ENCODE measurements at regions not wholly inside any gene's neighbourhood (a gene's known extent, or its start where the extent isn't known, plus 50 kb on each side); places are given as distances from the start of the nearest gene placed in this dataset.

DNA sequence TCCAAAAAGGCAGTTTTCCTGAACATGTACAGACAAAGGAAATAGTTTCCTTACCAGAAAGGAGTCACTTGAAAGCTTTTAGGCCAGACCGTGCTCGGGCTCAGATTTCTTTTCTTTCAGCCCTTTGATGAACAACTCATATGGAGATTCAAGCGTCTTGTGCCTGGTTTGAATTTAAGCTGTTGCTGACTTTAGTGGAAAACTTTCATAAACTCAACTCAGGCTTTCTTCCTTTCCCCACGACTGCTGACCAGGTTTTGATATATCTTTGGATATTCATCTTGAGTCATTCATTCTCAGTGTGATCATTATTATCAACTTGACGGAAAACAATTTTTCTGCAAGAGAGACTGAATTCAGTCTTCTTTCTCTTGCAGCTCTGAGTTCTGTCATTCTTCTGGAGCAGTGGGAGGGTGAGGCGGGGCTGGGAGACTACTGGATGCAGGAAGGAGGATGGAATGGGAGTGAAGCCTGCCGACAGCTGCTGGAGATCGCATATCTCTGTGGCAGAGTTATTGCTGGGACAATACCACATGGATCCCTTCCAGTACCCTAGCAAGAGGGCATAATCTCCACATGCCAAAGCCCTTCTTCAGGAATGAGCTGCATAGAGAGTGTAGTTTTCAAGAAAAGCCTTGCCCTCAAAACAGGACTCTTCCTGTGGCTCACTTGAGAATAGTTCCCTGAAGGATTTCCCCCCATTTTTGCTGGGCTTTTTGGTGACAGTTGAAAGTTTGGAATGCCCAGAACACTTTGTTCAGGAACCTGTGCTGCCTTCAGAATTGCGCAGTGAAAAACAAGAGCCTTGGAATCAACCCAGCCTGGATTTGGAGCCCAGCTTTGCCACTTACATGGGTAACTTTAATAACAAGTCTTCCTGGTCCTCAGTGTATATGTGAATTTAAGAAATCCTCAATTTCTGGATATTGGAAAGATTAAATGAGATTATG lies 364.4 kb downstream of the ZNF521 start:
- H3K36me3 Mint-ChIP-seq (ENCODE audit: low read depth) = no peaks in the 10 kb centered on the region
- no peaks in the 10 kb centered on the region for H3K9me3 Mint-ChIP-seq
- H3K27ac Mint-ChIP-seq = no peak overlapping the region
- no peaks in the 10 kb centered on the region for H3K27me3 Mint-ChIP-seq
- H3K4me3 Mint-ChIP-seq = no peak overlapping the region
- H3K4me1 Mint-ChIP-seq (ENCODE audit: low read depth) = peaks cover 5% of the 10 kb centered on the region
- intact Hi-C loops (cut with micrococcal nuclease) = no loop called here

DNA sequence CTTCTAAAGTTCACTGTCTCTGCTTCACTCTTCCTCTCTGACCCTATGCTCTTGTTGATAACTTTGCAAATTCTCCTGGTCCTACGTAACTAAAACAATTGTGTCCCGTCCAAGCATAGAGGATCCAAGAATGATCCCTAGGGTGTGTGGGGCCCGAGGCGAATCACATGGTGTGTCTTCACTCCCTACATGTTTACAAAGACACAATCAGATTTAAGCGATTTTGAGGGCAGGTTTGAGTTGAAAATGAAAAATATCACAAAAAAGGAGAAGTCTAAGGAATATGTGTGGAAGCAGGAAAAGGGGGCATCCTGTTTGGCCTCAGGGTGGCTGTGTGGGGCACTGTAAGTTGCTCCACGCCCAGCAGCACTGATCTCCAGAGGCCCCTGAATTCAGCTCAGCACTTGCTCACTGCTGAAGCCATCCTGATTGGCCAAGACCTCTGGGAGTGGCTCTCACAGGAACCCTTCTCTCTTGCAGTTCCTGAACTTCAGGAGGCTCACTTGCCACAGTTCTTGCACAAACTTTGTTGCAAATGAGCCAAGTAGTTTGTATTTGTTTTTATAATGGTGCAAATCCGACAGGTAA lies 363.6 kb downstream of the ZNF521 start:
- no peak overlapping the region for H3K27ac Mint-ChIP-seq
- H3K4me3 Mint-ChIP-seq = no peak overlapping the region
- peaks cover 5% of the 10 kb centered on the region for H3K4me1 Mint-ChIP-seq (ENCODE audit: low read depth)
- no peaks in the 10 kb centered on the region for H3K9me3 Mint-ChIP-seq
- no peaks in the 10 kb centered on the region for H3K36me3 Mint-ChIP-seq (ENCODE audit: low read depth)
- intact Hi-C loops (cut with micrococcal nuclease) = no loop called here
- H3K27me3 Mint-ChIP-seq = no peaks in the 10 kb centered on the region

DNA sequence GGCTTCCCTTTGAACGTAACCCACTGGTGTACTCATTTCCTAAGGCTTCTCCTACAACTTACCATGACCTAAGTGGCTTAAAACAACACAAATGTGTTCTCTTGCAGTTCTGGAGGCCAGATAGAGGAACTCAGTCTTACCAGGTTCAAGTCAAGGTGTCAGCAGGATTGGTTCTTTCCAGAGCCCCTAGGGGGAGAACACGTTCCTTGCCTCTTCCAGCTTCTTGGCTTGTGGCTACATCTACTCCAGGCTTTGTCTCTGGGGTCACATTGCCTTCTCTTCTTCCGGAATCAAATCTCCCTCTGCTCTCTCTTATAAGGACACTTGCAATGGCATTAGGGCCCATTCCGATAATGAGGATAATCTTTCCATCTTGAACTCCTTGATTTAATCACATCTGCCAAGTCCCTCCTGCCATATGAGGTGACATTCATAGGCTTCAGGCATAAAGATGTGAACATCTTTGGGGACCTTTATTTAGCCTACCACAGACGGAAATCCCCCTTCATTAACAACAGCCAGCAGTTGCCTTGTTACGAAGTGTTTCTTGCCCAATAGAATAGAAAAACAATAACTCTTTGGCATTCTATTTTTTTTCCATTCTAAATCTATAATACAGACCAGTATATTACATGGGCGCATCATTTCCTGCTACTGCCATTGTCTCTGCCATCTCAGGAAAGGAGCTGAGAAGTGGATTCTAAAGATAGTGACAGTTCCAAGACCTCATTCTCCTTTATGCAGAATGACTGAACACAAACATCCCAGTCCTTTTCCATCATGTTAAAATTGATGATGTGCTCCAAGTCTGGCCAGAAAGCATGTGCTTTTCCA lies 362.0 kb downstream of the ZNF521 start:
- H3K4me1 Mint-ChIP-seq (ENCODE audit: low read depth) = peaks cover 5% of the 10 kb centered on the region
- H3K9me3 Mint-ChIP-seq = no peaks in the 10 kb centered on the region
- intact Hi-C loops (cut with micrococcal nuclease) = no loop called here
- no peak overlapping the region for H3K27ac Mint-ChIP-seq
- no peak overlapping the region for H3K4me3 Mint-ChIP-seq
- H3K27me3 Mint-ChIP-seq = no peaks in the 10 kb centered on the region
- no peaks in the 10 kb centered on the region for H3K36me3 Mint-ChIP-seq (ENCODE audit: low read depth)

DNA sequence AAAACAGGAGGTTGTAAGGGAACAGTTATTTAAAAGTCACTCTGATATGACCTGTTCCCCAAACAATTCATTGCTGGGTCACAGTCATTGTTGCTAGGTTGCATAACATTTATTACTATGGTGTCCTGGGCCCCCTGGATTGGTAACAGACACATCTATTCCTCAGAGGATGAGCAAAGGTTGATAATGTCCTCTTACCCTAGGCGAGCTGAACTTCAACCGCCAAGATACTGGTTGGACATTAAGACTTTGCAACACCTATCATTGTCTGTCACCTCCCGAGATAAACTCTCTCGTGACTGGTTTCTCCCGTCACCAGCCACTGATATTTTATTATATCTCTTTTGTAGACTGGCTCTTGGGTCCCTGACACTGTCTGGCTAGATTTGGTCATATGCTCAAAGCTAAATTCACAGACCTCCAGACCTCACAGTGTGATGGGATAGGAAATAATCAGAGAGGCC lies 361.3 kb downstream of the ZNF521 start:
- intact Hi-C loops (cut with micrococcal nuclease) = no loop called here
- H3K27ac Mint-ChIP-seq = no peak overlapping the region

DNA sequence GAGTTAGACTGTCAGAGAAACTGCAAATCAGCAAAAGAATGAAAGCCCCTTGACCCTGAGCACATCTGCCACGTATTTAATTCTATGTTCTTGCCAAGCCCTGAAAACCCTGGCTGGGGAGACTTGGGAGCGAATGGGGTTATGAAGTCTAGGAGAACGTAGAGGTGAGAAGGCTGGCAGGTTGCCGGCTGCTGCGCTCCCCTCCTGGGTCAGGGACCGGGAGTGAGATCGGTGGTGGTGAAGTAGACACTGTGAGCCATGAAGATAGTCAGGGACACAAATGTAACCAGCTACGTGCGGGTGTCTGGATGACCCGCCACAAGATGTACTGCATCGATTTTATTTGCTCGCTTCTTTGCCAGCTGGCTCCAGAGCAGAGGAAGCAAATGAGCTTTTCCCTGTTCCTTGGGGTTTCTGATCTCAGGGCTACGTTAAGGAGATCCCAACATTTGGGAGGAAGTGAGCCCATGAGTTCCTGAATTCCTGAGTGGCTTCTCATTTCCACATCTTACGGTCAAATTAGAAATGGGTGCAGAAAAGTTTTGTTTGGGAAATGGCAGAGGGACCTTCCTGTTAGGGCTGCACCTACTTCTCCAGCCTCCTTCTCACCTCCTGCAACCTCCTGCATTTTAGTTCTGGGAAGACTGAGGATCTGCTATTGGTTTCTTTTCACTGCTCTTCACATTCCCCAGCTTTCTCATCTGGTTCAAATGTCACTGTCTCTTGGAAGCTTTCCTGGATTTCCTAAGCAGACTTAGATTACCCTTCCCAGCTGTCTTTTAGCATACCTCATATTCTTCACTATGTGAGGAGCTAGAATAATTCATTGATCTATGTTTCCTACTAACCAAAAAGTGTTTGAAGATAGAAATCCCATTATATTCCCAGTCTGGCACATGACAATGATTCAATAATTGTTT lies 360.6 kb downstream of the ZNF521 start:
- intact Hi-C loops (cut with micrococcal nuclease) = no loop called here
- H3K4me1 Mint-ChIP-seq (ENCODE audit: low read depth) = peaks cover 5% of the 10 kb centered on the region
- H3K27me3 Mint-ChIP-seq = no peaks in the 10 kb centered on the region
- H3K4me3 Mint-ChIP-seq = no peak overlapping the region
- H3K36me3 Mint-ChIP-seq (ENCODE audit: low read depth) = no peaks in the 10 kb centered on the region
- no peaks in the 10 kb centered on the region for H3K9me3 Mint-ChIP-seq
- H3K27ac Mint-ChIP-seq = no peak overlapping the region

More for the DNA sequence above, 361.3 kb downstream of the ZNF521 start:
- Mint-ChIP-seq H3K4me1 (ENCODE audit: low read depth) (peaks cover 5% of the 10 kb centered on the region), H3K9me3 (no peaks in the 10 kb centered on the region), H3K4me3 (no peak overlapping the region), H3K36me3 (ENCODE audit: low read depth) (no peaks in the 10 kb centered on the region), H3K27me3 (no peaks in the 10 kb centered on the region)

DNA sequence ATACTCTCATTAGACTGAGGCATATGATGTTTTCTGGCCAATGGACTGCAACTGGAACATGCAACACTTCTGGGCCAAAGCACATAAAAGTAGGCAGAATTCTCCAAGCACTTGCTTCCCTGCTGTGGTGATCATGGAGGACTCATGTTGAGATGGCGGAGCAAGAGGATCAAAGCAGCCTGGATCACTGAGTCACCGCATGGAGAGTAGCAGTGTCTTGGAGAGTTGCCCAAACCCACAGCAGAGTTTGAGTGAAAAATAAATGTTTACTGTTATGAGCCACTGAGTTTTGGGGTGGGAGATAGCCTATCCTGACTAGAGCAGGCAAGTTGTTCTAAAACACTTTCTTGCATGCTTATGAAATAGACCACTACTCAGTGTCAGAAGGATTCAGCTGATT lies 359.5 kb downstream of the ZNF521 start:
- Mint-ChIP-seq H3K4me3 (no peak overlapping the region), H3K9me3 (no peaks in the 10 kb centered on the region), H3K27ac (no peak overlapping the region), H3K4me1 (ENCODE audit: low read depth) (peaks cover 5% of the 10 kb centered on the region), H3K27me3 (no peaks in the 10 kb centered on the region), H3K36me3 (ENCODE audit: low read depth) (no peaks in the 10 kb centered on the region)
- intact Hi-C loops (cut with micrococcal nuclease) = no loop called here

DNA sequence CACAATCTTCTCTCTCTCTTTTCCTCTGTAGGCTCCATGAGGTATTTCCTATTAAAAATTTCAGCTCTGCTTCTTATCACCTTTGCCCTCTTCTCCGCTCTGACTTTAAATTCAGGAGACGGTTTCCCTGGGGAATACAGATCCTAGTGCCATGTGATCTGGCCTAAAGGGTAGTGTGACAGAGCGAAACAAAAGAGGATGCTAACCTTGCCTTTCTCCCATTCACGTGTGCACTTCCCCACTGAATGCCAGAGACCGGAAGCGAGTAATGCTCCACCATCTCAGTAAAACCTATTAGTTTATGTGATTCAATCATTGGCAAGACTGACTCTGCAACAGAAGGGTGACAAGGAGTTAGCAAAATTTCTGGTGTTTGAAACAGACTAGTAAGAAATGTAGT lies 358.3 kb downstream of the ZNF521 start:
- no peaks in the 10 kb centered on the region for H3K4me1 Mint-ChIP-seq (ENCODE audit: low read depth)
- peaks cover 1% of the 10 kb centered on the region for H3K9me3 Mint-ChIP-seq
- no peak overlapping the region for H3K4me3 Mint-ChIP-seq
- no peaks in the 10 kb centered on the region for H3K27me3 Mint-ChIP-seq
- no peaks in the 10 kb centered on the region for H3K36me3 Mint-ChIP-seq (ENCODE audit: low read depth)
- intact Hi-C loops (cut with micrococcal nuclease) = no loop called here
- no peak overlapping the region for H3K27ac Mint-ChIP-seq

DNA sequence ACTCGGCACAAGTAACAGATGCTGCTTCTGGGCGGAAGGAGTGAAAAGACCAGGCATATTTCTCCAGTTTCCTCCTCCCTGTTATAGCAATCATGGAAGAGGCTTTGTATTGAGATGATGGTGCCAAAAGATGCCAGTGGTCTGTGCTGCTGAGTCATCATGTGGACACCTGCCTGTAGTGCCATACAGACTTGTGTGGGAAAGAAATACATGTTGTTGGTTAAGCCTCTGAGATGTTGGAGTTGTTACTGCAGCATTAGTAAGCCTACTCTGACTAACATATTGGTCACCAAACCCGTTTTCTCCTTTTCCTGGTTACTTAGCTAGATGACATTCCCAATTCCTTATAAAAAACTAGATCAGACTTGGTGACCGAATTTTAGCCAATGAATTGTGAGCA lies 356.9 kb downstream of the ZNF521 start:
- Mint-ChIP-seq H3K27ac (no peak overlapping the region), H3K4me3 (no peak overlapping the region), H3K9me3 (peaks cover 16% of the 10 kb centered on the region), H3K4me1 (ENCODE audit: low read depth) (no peaks in the 10 kb centered on the region), H3K36me3 (ENCODE audit: low read depth) (no peaks in the 10 kb centered on the region), H3K27me3 (no peaks in the 10 kb centered on the region)
- intact Hi-C loops (cut with micrococcal nuclease) = no loop called here

DNA sequence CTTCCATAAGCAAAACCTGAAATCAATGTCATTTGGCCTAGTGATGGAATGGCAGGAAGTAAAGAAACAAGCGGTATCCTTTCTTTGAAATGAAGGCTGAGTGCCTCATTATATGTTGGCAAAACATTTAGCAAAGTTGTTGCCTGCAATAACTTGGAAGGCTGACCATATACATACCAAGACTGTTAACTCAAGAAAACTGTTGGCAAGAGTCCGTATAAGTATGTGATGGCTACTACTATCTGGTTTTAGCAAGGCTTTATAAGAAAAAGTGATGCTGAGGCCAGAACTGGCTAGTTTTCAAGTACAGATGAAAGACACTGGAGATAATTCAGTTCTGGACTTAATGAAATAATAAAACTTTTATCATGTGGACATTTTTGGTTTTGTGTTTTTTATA lies 356.2 kb downstream of the ZNF521 start:
- peaks cover 18% of the 10 kb centered on the region for H3K9me3 Mint-ChIP-seq
- no peaks in the 10 kb centered on the region for H3K4me1 Mint-ChIP-seq (ENCODE audit: low read depth)
- H3K4me3 Mint-ChIP-seq = no peak overlapping the region
- H3K27me3 Mint-ChIP-seq = no peaks in the 10 kb centered on the region
- no peaks in the 10 kb centered on the region for H3K36me3 Mint-ChIP-seq (ENCODE audit: low read depth)
- intact Hi-C loops (cut with micrococcal nuclease) = no loop called here
- H3K27ac Mint-ChIP-seq = no peak overlapping the region

DNA sequence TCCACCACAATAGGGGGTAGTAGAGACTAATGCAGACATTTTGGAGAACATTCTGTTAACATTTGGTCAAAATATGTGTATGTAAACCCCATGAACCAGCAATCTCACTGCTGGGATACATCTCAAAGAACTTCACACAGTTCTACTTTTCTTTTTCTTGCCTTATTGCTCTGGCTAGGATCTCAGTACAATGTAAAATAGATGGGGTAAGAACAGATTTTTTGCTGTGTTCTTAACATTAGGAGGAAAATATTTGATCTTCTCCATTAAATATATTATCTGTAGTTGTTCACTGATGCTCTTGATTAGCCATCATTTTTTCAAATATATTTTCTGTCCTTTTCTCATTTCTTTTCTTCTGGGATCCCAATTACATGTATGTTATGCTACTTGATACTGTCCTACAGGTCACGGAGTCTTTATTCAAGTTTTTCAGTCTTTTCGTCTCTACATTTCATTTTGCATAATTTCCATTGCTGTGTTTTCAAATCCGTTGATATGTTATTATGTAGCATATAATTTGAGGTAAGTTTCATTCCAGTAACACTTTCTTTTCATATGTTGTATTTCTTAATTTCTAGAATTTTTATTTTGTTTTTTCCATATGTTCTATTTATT lies 352.2 kb downstream of the ZNF521 start:
- Mint-ChIP-seq H3K36me3 (ENCODE audit: low read depth) (no peaks in the 10 kb centered on the region), H3K4me1 (ENCODE audit: low read depth) (no peaks in the 10 kb centered on the region), H3K9me3 (peaks cover 18% of the 10 kb centered on the region), H3K27me3 (no peaks in the 10 kb centered on the region), H3K4me3 (no peak overlapping the region), H3K27ac (no peak overlapping the region)
- intact Hi-C loops (cut with micrococcal nuclease) = no loop called here

DNA sequence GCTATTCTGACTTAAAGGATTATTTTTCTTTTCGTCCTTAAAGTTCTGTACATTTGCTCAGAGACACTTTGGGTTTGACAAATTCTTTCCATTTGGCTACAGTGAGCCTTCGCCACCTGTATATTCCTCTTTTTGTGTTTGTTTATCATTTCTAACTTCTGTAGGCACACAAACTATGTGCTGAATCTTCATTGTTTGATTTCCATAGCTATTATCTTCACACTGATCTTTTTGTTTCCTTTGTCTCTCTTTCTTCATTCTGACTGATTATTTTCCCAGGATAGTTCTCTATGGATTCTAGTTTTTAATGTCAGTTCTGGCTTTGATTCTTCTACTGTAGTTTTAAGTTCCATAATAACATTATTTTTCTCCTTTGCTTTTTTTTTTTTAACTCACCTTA lies 350.2 kb downstream of the ZNF521 start:
- H3K36me3 Mint-ChIP-seq (ENCODE audit: low read depth) = no peaks in the 10 kb centered on the region
- no peak overlapping the region for H3K27ac Mint-ChIP-seq
- H3K27me3 Mint-ChIP-seq = no peaks in the 10 kb centered on the region
- no peak overlapping the region for H3K4me3 Mint-ChIP-seq
- H3K9me3 Mint-ChIP-seq = peaks cover 18% of the 10 kb centered on the region
- intact Hi-C loops (cut with micrococcal nuclease) = no loop called here
- H3K4me1 Mint-ChIP-seq (ENCODE audit: low read depth) = no peaks in the 10 kb centered on the region

DNA sequence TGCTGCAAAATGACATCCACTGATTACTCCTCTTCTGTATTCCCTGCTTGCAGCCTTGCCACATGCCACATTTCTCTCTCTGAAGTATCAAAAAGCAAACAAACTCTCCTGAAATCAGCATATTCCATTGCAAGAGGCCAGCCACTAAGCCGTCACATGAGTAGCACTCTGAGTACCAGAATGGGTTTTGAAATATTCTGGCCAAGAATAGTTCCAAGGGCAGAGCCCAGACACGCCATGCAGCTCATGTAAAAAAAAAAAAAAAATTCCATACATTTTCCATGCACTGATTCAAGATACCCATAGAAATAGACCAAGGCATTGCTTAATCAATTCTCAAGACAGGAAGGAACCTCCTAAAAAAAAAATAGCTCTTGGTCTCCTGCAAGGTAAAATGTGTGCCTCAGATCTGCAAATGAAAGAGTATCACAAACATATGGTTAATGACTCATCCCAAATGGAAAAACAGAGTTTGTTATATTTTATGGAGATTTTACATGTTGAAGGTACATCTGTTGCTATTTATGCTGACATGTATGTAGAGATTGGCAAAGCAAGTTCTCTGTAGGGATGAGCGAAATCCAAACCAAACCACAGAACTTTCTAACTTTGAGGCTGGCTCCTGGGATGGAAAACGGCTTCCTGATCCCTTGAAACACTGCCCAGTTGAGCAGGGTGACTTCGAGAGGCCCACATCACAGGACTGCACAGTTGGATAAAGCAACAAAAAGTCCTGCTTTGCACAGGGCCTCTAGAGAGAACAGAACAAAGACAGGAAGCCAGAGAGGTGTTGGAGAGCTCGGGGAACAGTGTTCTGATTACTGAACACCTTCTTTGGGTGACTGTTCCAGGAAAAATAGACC lies 346.2 kb downstream of the ZNF521 start:
- Mint-ChIP-seq H3K27ac (no peak overlapping the region), H3K9me3 (no peaks in the 10 kb centered on the region), H3K4me1 (ENCODE audit: low read depth) (no peaks in the 10 kb centered on the region), H3K36me3 (ENCODE audit: low read depth) (no peaks in the 10 kb centered on the region), H3K4me3 (no peak overlapping the region), H3K27me3 (no peaks in the 10 kb centered on the region)
- intact Hi-C loops (cut with micrococcal nuclease) = no loop called here

Measured in dendritic cell treated with granulocyte-macrophage colony-stimulating factor and Interleukin-4, amounts not matched to agents 40 ng/mL and 50 ng/mL, for 4 days (primary cell).